Activated CD4-positive, alpha-beta memory T cell treated with anti-CD3 and anti-CD28 coated beads for 36 hours (primary cell): ENCODE measurements at regions not wholly inside any gene's neighbourhood (a gene's known extent, or its start where the extent isn't known, plus 50 kb on each side); places are given as distances from the start of the nearest gene placed in this dataset.
"Not testable (repeated sequence)": the region's sequence is repeated elsewhere in the genome, so short reads cannot be mapped to it uniquely, and the experiment has no call there.

ENCODE experiments used
- CTCF ChIA-PET: fragments of 350-600 bp; sonication (Branson Sonifier 250); formaldehyde crosslinking; loops from one replicate; lab custom pipeline; 2021; ENCODE audit warnings: antibody characterized with exemption, inconsistent platforms; lab: Charles Lee
- POLR2A ChIA-PET: fragments of 350-600 bp; sonication (Branson Sonifier 250); formaldehyde crosslinking; loops from one replicate; lab custom pipeline; 2021; ENCODE audit warnings: antibody characterized with exemption; lab: Charles Lee
- DNase-seq: peaks from one replicate; pipeline ENCODE4 v3.0.0-alpha.2; 2020
- H3K27ac Mint-ChIP-seq: one replicate; pipeline ENCODE4 v1.8.0; 2021; ENCODE audit warnings: mixed read lengths
- H3K27me3 Mint-ChIP-seq: one replicate; pipeline ENCODE4 v1.8.0; 2021; ENCODE audit warnings: mixed read lengths
- H3K36me3 Mint-ChIP-seq: one replicate; pipeline ENCODE4 v1.8.0; 2021; ENCODE audit warnings: mixed read lengths
- H3K4me1 Mint-ChIP-seq: one replicate; pipeline ENCODE4 v1.8.0; 2021; ENCODE audit warnings: low read depth, mixed read lengths
- H3K4me3 Mint-ChIP-seq: one replicate; pipeline ENCODE4 v1.8.0; 2021; ENCODE audit warnings: mild to moderate bottlenecking, mixed read lengths
- H3K9me3 Mint-ChIP-seq: one replicate; pipeline ENCODE4 v1.8.0; 2021; ENCODE audit warnings: mixed read lengths
- intact Hi-C: fragments of 100-400 bp; cut with micrococcal nuclease; formaldehyde crosslinking; loops from one replicate; pipeline ENCODE4 v1.15.1; 2023

DNA sequence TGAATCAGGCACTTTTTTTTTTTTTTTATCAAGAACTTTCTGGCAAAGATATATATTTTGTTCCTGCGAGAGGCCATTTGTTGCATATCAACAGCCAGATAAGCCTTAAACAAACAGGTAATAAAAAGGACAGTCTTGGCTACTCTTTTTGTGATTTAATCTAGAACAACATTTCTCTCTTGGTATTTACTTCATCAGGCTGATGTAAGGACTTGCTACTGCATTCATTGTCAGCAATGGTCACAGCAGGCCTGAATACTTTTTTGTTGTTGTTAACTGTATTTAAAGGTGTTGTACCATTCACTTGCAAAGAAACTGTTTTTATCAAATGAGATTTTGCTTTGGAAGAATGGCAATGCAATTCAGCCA is 683.8 kb downstream of the IRS1 start:
- H3K36me3 Mint-ChIP-seq, result no peaks in the 10 kb centered on the region
- POLR2A ChIA-PET, result no interaction called here
- H3K27me3 Mint-ChIP-seq, result peaks cover 6% of the 10 kb centered on the region
- H3K9me3 Mint-ChIP-seq, result no peaks in the 10 kb centered on the region
- H3K4me3 Mint-ChIP-seq, result no peak overlapping the region
- peaks cover 3% of the 10 kb centered on the region for H3K4me1 Mint-ChIP-seq
- CTCF ChIA-PET, result no interaction called here
- H3K27ac Mint-ChIP-seq, result no peak overlapping the region
- intact Hi-C loops, result no loop called here
- DNase-seq, result no peak

DNA sequence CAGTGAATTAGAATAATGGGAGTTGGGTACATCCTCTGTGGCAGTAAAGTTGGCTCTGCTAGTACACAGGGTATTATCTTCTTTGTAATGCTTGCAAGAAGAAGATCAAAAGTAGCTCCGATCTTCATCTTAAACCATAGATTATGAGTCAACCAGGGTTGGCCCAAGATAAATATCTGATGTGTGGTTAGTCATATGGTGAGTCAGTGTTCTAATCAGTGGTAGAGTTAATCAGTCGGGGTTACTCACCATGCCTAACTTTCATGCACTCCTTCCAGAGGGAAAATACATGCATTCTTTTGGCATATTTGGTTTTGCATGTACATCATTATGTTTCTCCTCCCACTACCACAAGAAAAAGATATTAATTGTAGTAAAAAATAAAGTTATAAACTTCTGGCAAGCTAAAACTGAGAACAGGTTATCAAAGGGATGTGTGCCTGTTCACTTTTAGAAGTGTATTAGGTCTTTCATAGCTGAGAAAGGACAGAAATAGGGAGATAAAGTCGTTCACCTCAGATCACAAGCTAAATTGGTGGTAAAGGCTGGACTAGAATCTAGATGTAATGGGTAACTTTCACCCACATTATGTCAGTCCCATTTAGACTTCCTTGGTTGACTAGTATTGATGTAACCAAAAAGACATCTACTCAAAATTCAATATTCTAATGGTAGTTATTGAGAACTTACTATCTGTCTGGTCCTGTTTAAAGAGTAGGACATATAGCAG is 684.4 kb downstream of the IRS1 start:
- CTCF ChIA-PET, result no interaction called here
- Mint-ChIP-seq H3K36me3 (no peaks in the 10 kb centered on the region), H3K4me1 (peaks cover 3% of the 10 kb centered on the region), H3K4me3 (no peak overlapping the region), H3K27me3 (peaks cover 6% of the 10 kb centered on the region), H3K27ac (no peak overlapping the region), H3K9me3 (no peaks in the 10 kb centered on the region)
- no peak for DNase-seq
- intact Hi-C loops, result no loop called here
- POLR2A ChIA-PET, result no interaction called here

DNA sequence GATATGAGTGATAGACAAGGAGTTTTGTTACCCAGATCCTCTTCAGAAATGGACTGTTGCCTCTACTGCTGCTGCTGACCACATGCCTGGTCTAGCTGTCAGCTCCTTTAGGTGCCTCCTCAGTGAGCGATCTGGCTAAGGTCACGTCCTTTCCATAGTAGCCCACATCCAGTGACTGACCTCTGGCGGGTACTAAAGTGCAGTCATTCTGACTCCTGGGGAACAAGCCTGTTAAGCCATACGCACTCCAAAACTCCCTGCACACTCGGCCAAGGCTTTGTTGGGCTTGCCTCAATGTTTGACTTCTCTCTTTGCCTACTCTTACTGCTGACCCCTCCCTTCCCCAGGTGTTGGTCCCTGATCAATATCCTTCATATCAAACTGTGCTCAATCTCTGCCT is 685.2 kb downstream of the IRS1 start:
- no peak for DNase-seq
- Mint-ChIP-seq H3K36me3 (no peaks in the 10 kb centered on the region), H3K27me3 (peaks cover 6% of the 10 kb centered on the region), H3K4me3 (no peak overlapping the region), H3K27ac (no peak overlapping the region), H3K4me1 (peaks cover 3% of the 10 kb centered on the region), H3K9me3 (no peaks in the 10 kb centered on the region)
- CTCF ChIA-PET, result no interaction called here
- intact Hi-C loops, result no loop called here
- POLR2A ChIA-PET, result no interaction called here

DNA sequence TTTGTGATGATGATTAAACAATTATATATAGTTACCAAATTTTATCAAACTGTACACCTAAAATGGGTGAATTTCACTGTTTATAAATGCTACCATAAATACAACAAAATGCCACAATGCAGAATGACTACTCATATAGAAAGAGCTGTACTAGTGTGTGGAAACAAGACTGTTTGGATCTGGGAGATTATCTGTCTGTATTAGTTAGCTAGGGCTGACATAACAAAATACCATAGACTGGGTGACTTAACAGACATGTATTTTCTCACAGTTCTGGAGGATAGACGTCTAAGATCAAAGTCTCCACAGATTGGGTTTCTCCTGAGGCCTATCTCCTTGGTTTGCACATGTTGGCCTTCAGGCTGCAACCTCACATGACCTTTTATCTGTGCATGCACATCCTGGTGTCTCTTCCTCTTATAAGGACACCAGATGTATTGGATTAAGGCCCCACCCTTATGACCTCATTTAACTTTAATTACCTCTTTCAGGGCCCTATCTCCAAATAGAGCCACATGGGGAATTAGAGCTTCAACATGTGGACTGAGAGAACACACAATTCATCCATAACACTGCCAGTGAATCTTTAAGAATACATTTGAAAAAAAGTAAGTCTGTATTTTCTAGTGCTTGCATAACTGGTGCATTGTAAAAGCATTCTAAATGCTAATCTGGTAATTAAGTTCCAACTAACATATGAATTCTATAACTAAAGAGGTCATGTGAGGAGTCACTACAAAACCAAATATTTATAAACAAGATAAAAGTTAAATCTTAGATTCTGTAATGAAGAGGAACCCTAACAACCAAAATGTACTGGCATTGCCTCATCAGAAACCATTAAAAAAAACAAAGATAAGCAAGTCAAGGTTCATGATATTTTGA is 699.6 kb downstream of the NYAP2 start:
- Mint-ChIP-seq H3K4me3 (no peak overlapping the region), H3K27ac (no peak overlapping the region), H3K36me3 (no peaks in the 10 kb centered on the region), H3K27me3 (no peaks in the 10 kb centered on the region), H3K4me1 (no peaks in the 10 kb centered on the region), H3K9me3 (peaks cover 4% of the 10 kb centered on the region)
- intact Hi-C loops, result no loop called here
- ChIA-PET POLR2A (no interaction called here), CTCF (no interaction called here)
- no peak for DNase-seq

DNA sequence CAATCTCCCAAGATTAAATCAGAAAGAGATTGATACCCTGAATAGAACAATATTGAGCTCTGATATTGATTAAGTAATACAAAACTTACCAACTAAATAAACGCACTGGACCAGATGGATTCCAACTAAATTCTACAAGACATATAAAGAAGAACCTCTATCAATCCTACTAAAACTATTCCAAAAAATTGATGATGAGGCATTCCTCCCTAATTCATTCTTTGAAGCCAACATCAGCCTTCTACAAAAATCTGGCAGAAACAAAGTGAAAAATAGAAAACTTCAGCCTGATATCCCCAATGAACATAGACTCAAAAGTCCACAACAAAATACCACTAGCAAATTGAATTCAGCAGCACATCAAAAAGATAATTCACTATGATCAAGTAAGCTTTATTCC is 695.5 kb downstream of the NYAP2 start:
- ChIA-PET POLR2A (no interaction called here), CTCF (interaction anchor here (0.9 kb wide), 1 partner anchor 165 kb away, joined by 3 read pairs; no protein-coding TSS in a partner anchor)
- Mint-ChIP-seq H3K4me3 (no peak overlapping the region), H3K4me1 (no peaks in the 10 kb centered on the region), H3K27ac (no peak overlapping the region), H3K27me3 (no peaks in the 10 kb centered on the region), H3K9me3 (peaks cover 13% of the 10 kb centered on the region), H3K36me3 (no peaks in the 10 kb centered on the region)
- no peak for DNase-seq
- intact Hi-C loops, result no loop called here

DNA sequence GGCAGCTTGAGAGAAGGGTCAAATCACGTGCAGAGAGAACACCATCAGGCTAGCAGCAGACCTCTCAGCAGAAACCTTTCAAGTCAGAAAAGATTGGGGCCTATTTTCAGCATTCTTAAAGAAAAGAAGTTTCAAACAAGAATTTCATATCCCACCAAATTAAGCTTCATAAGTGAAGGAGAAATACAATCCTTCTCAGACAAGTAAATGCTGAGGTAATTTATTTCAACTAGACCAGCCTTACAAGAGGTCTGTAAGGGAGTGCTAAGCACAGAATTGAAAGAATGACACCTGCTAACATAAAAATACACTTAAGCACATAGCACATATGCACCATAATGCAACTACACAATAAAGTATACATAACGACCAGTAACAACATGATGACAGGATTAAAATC is 693.9 kb downstream of the NYAP2 start:
- ChIA-PET POLR2A (no interaction called here), CTCF (no interaction called here)
- no peaks in the 10 kb centered on the region for H3K4me1 Mint-ChIP-seq
- no peaks in the 10 kb centered on the region for H3K36me3 Mint-ChIP-seq
- H3K27me3 Mint-ChIP-seq, result no peaks in the 10 kb centered on the region
- H3K9me3 Mint-ChIP-seq, result peaks cover 13% of the 10 kb centered on the region
- DNase-seq, result no peak
- H3K4me3 Mint-ChIP-seq, result no peak overlapping the region
- intact Hi-C loops, result no loop called here
- H3K27ac Mint-ChIP-seq, result no peak overlapping the region

DNA sequence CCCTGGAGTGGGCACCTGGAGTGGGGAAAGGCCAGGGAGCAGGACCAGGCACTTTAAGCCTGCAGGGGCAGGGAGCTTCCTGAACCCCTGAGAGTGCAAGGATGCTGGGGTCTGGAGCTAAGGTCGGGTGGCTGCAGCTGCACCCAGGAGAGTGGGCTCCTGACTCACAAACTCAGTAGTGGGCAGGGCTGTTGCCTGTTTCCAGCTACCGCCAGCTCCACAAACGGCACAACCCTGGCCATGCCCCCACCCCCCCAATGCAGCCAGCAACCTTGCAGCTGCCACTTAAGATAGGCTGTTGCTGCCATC is 688.8 kb downstream of the NYAP2 start:
- Mint-ChIP-seq H3K4me3 (no peak overlapping the region), H3K9me3 (peaks cover 9% of the 10 kb centered on the region), H3K4me1 (no peaks in the 10 kb centered on the region), H3K27ac (no peak overlapping the region), H3K27me3 (no peaks in the 10 kb centered on the region), H3K36me3 (no peaks in the 10 kb centered on the region)
- intact Hi-C loops, result no loop called here
- no peak for DNase-seq
- CTCF ChIA-PET, result no interaction called here
- POLR2A ChIA-PET, result no interaction called here

DNA sequence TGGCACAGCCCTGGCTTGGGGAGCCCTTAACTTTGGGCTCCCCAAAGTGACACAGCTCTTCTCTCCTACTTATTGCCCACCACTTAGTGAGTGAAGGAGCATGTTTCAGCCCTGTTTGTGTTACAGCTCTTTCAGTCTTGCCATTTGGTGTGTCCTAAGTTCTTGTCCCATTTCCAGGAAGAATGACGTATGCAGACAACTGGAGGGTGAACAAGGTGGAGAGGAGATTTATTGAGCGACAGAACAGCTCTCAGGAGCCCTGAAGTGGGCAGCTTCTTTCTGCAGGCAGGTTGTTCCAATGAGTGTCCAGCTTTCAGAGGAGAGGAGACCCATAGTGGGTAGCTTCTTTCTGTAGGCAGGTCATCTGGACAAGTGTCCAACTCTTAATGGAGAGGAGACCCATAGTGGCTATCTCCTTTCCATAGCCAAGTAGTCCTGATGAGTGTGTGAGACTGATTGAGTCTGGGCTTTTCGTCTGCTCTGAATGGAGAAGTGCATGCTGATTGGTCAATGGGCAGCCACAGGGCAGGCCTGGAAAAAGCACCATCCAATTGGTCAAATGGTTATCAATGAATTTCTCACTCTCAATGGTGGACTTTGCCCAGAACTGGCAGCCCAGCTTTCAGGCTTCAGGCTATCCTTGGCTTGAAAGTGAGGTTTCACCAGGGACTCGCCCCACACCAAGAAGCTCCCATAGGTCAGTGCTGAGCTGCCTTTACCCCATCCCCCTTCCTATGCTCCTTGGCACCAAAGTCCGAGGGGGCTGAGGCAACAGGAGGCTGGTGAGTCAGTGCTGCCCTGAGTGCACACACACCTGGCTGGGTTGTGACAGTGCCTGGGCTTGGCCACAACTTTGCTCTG is 688.2 kb downstream of the NYAP2 start:
- H3K9me3 Mint-ChIP-seq, result peaks cover 5% of the 10 kb centered on the region
- intact Hi-C loops, result no loop called here
- DNase-seq, result no peak
- H3K27ac Mint-ChIP-seq, result no peak overlapping the region
- POLR2A ChIA-PET, result no interaction called here
- H3K27me3 Mint-ChIP-seq, result no peaks in the 10 kb centered on the region
- CTCF ChIA-PET, result no interaction called here
- no peak overlapping the region for H3K4me3 Mint-ChIP-seq
- no peaks in the 10 kb centered on the region for H3K4me1 Mint-ChIP-seq
- H3K36me3 Mint-ChIP-seq, result no peaks in the 10 kb centered on the region

DNA sequence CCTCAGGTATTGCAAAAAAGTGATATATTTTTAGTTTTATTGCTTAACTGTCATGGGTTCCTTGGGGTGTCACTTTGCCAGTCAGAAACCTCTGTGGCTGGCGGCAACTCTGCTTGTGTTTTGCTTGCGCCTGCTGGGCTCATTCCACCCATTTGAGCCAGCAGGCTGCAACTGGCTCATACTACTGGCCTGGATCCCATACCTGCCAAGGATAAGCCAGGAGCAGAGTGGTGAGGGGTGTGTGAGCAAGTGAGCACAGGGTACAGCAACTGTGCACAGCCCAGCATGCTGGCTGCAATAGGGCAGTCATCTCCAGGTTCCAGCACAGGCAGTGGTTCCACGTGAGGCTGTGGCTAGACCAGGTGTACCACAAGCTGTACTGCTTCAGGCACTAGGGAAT is 687.5 kb downstream of the NYAP2 start:
- Mint-ChIP-seq H3K4me1 (no peaks in the 10 kb centered on the region), H3K27ac (no peak overlapping the region)

DNA sequence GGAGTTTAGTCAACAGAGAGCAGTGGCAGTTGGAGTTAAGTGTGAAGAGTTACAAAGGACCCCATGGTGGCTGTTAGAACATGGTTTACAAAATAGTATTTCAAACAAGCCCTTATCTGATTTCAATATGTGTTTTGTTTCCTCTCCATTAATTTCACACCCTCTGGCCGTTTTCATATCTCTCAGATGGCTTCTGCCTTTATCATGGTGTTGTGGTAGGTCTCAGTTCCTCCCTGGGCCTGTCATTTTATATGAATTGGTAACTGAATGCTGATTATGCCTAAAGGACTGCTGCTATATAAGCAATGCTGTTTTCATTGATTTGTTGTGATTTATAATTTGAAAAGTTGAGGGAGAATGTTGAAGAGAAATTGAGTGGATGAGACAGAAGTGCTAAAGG is 686.7 kb downstream of the NYAP2 start:
- Mint-ChIP-seq H3K27ac (no peak overlapping the region), H3K4me1 (no peaks in the 10 kb centered on the region), H3K9me3 (peaks cover 5% of the 10 kb centered on the region), H3K4me3 (no peak overlapping the region), H3K36me3 (no peaks in the 10 kb centered on the region), H3K27me3 (no peaks in the 10 kb centered on the region)
- POLR2A ChIA-PET, result no interaction called here
- CTCF ChIA-PET, result no interaction called here
- DNase-seq, result no peak
- intact Hi-C loops, result no loop called here

More for the DNA sequence above, 687.5 kb downstream of the NYAP2 start:
- no peaks in the 10 kb centered on the region for H3K36me3 Mint-ChIP-seq
- ChIA-PET POLR2A (no interaction called here), CTCF (no interaction called here)
- H3K27me3 Mint-ChIP-seq, result no peaks in the 10 kb centered on the region
- no peak overlapping the region for H3K4me3 Mint-ChIP-seq
- intact Hi-C loops, result no loop called here
- peaks cover 5% of the 10 kb centered on the region for H3K9me3 Mint-ChIP-seq
- DNase-seq, result no peak

DNA sequence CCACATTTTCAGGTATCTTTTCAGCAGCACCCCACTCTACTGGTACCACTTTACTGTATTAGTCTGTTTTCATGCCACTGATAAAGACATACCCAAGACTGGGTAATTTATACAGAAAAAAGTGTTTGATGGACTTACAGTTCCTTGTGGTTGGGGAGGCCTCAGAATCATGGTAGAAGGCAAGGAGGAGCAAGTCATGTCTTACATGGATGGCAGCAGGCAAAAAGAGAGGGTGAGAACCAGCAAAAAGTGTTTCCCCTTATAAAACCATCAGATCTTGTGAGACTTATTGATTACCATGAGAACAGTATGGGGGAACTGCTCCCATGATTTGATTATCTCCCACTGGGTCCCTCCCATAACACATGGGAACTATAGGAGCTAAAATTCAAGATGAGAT is 685.9 kb downstream of the NYAP2 start:
- DNase-seq, CTCF ChIA-PET, H3K4me1 Mint-ChIP-seq, H3K36me3 Mint-ChIP-seq, H3K27me3 Mint-ChIP-seq, H3K27ac Mint-ChIP-seq, POLR2A ChIA-PET, H3K9me3 Mint-ChIP-seq, H3K4me3 Mint-ChIP-seq, intact Hi-C loops: not testable (repeated sequence)

DNA sequence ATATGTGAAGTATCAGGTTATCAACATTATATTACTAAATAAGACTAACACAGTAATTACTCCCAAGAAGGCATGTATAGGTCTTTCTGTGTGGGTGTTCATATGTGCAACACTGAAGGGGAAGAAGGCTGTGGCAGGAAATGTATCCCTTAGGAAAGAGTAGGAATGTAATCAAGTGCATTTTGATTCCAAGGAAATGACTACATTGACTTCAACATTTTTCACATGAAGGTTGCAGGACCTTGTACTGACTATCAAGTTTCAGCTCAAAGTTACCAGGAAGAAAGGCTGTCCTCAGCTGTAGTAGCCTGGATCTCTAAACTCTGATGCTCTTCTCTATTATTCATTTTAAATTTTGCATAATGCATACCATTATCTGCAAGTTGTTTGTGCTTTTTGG is 680.8 kb downstream of the NYAP2 start:
- no peaks in the 10 kb centered on the region for H3K36me3 Mint-ChIP-seq
- CTCF ChIA-PET, result no interaction called here

More for the DNA sequence above, 680.8 kb downstream of the NYAP2 start:
- intact Hi-C loops, result no loop called here
- H3K4me1 Mint-ChIP-seq, result no peaks in the 10 kb centered on the region
- H3K27me3 Mint-ChIP-seq, result no peaks in the 10 kb centered on the region
- no peak overlapping the region for H3K27ac Mint-ChIP-seq
- no peak for DNase-seq
- POLR2A ChIA-PET, result no interaction called here
- H3K4me3 Mint-ChIP-seq, result no peak overlapping the region
- H3K9me3 Mint-ChIP-seq, result peaks cover 3% of the 10 kb centered on the region
